Stimulated activated CD4-positive, alpha-beta T cell treated with anti-CD3 and anti-CD28 coated beads, TNF-alpha, amount 100 ng/mL, for 48 hours (primary cell): ENCODE measurements at regions not wholly inside any gene's neighbourhood (a gene's known extent, or its start where the extent isn't known, plus 50 kb on each side); places are given as distances from the start of the nearest gene placed in this dataset.

Source experiments
- DNase-seq, 3 donors: peaks; one replicate each; pipeline ENCODE4 v3.0.0-alpha.2; 2020; ENCODE audit warnings: low read depth in 3 of 3

GRCh38 chr18:76573325-76574025, 78.4 kb upstream of the ZNF516 start:
- no peak for DNase-seq

- DNase-seq = no peak
Measured at GRCh38 chr18:76572518-76573247, 77.6 kb upstream of the ZNF516 start.

- DNase-seq = no peak
Measured at GRCh38 chr18:76571689-76572088, 76.6 kb upstream of the ZNF516 start.

- no peak for DNase-seq
Measured at GRCh38 chr18:76570856-76571255, 75.8 kb upstream of the ZNF516 start.

GRCh38 chr18:76569644-76570419, 74.8 kb upstream of the ZNF516 start:
- no peak for DNase-seq

GRCh38 chr18:76568731-76569130, 73.7 kb upstream of the ZNF516 start:
- DNase-seq = no peak

GRCh38 chr18:76567835-76568445, 72.9 kb upstream of the ZNF516 start:
- no peak for DNase-seq

- no peak for DNase-seq
Measured at GRCh38 chr18:76566987-76567386, 71.9 kb upstream of the ZNF516 start.

GRCh38 chr18:76565238-76566173, 70.5 kb upstream of the ZNF516 start:
- no peak for DNase-seq

GRCh38 chr18:76564655-76565237, 69.7 kb upstream of the ZNF516 start:
- DNase-seq = no peak

GRCh38 chr18:76564117-76564516, 69.1 kb upstream of the ZNF516 start:
- no peak for DNase-seq

GRCh38 chr18:76562286-76563122, 67.5 kb upstream of the ZNF516 start:
- DNase-seq = no peak

GRCh38 chr18:76558881-76559667, 64.0 kb upstream of the ZNF516 start:
- no peak for DNase-seq

- no peak for DNase-seq
Measured at GRCh38 chr18:76557026-76557575, 62.1 kb upstream of the ZNF516 start.

GRCh38 chr18:76554547-76555222, 59.6 kb upstream of the ZNF516 start:
- no peak for DNase-seq

- DNase-seq = no peak
Measured at GRCh38 chr18:76553715-76554546, 58.9 kb upstream of the ZNF516 start.

GRCh38 chr18:76548541-76548940, 53.5 kb upstream of the ZNF516 start:
- no peak for DNase-seq
